Neural progenitor cell (in vitro differentiated cells): ENCODE measurements at regions not wholly inside any gene's neighbourhood (a gene's known extent, or its start where the extent isn't known, plus 50 kb on each side); places are given as distances from the start of the nearest gene placed in this dataset.

Experiments
- EZH2 ChIP-seq: fragments of 200-600 bp; sonication (generic); IDR thresholded peaks from 2 replicates; pipeline ENCODE4 v1.6.1; 2017; ENCODE audit warnings: antibody characterized with exemption, mild to moderate bottlenecking, moderate library complexity
- EZH2phosphoT487 ChIP-seq: fragments of 200-600 bp; sonication (generic); IDR thresholded peaks from 2 replicates; pipeline ENCODE4 v1.6.1; 2017; ENCODE audit warnings: antibody characterized with exemption
- TF ChIP-seq, protein P1 (sequence below): fragments of 200-600 bp; sonication (generic); IDR thresholded peaks from 2 replicates; pipeline ENCODE4 v1.5.1; 2017; ENCODE audit warnings: antibody characterized with exemption, mild to moderate bottlenecking

DNA sequence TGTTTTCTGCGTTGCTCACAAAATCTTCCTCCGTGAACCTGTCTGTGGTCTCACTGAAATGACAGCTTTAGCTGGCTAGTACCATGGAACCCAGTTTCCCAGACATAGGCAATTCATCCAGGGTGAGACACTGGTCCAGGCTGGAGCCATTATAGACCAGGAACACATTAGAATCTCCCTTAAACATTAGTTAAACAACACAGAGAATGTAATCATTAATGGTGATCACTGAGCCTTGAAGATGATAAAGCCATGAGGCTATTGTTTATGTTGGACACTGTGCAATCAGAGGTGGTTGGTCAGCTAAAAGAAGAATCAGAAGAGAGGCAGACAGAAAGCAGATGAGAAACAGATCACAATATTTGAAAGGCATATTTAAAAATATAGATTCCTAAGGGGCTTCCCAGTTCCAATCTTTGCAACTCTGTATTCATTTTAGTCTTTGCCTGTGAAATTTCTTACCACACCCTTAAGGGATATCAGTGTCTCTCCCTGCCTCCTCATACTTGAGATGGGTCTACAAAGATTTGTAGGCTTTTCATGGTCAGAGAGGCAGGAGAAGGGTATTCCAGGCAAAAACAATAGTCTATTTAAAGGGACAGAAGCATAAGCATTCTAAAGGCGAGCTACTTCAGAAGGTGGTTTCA is 317.9 kb downstream of the MAP2K6 start:
- TF ChIP-seq, protein P1, sequence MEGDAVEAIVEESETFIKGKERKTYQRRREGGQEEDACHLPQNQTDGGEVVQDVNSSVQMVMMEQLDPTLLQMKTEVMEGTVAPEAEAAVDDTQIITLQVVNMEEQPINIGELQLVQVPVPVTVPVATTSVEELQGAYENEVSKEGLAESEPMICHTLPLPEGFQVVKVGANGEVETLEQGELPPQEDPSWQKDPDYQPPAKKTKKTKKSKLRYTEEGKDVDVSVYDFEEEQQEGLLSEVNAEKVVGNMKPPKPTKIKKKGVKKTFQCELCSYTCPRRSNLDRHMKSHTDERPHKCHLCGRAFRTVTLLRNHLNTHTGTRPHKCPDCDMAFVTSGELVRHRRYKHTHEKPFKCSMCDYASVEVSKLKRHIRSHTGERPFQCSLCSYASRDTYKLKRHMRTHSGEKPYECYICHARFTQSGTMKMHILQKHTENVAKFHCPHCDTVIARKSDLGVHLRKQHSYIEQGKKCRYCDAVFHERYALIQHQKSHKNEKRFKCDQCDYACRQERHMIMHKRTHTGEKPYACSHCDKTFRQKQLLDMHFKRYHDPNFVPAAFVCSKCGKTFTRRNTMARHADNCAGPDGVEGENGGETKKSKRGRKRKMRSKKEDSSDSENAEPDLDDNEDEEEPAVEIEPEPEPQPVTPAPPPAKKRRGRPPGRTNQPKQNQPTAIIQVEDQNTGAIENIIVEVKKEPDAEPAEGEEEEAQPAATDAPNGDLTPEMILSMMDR: no peak
- TF ChIP-seq EZH2phosphoT487 (no peak), EZH2 (no peak)
